WI38 (cell line): ENCODE measurements at regions not wholly inside any gene's neighbourhood (a gene's known extent, or its start where the extent isn't known, plus 50 kb on each side); places are given as distances from the start of the nearest gene placed in this dataset.

Experiments
- H3K4me3 ChIP-seq: 2 replicates; pipeline ENCODE4 v1.5.1; 2011; ENCODE audit warnings: low read depth, mild to moderate bottlenecking, control low read depth, low read length
- CTCF ChIP-seq: IDR thresholded peaks from 2 replicates; pipeline ENCODE4 v1.5.1; 2012; ENCODE audit warnings: low read depth, mild to moderate bottlenecking, control low read depth, low read length

GRCh38 chr1:221915764-221916163 lies 173.9 kb upstream of the DUSP10 start:
- TF ChIP-seq CTCF = no peak
- no peak overlapping the region for H3K4me3 ChIP-seq

DNA sequence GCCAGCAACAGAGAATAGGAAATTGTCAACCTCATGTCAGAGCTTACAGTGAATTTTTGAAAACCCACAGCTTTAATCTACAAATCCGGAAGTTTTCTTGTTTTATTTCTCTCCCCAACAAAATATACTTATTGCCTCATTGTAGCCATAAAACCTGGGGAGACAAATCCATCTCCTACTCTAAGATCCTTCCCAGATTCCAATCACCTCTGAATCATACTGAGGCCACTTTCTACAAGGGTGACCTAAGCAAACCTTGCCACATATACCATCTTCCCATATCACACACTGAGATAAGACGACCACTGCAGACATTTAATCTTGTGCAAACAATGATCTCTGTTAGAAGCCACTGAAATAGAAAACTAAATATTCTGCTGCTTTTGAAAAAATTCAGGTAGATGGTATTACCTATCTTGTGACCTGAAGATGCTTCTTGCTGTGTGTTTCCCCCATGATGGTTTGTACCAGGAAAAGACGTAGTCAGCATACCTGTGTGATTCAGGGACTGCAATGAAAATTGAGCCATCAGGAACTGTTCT lies 171.5 kb upstream of the DUSP10 start:
- TF ChIP-seq CTCF = no peak
- no peak overlapping the region for H3K4me3 ChIP-seq

DNA sequence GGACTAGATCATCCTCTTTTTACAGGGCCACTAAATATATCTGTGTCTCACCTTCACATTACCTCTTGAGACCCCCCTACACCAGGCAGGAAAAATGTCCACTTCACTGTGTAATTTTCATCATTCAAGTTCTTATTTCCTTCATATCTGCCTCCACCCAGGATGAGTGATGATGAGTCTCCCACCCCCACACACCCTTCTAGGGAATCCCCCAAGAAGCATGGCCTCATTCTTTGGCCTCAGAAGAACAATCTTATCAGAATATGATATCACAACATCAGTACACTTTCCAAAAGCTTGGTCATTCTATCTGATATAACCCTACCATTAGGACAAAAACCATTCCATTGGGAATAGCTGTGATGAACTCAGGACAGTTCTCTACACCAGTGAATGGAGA lies 170.3 kb upstream of the DUSP10 start:
- no peak overlapping the region for H3K4me3 ChIP-seq
- no peak for TF ChIP-seq CTCF

DNA sequence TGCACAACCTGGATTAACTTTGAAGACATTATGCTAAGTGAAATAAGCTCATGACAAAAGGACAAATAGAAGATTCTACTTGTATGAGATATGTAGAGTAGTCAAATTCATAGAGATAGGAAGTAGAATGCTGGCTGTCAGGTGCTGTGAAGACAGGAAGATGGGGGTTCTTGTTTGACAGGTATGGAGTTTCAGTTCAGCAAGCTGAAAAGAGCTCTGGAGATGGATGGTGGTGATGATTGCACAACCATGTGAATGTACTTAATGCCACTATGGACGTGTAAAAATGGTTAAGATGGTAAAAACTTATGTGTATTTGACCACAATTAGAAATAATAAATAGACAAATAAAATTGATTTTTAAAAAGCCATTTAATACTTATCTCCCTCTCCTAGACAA lies 169.8 kb upstream of the DUSP10 start:
- no peak for TF ChIP-seq CTCF
- H3K4me3 ChIP-seq = no peak overlapping the region

DNA sequence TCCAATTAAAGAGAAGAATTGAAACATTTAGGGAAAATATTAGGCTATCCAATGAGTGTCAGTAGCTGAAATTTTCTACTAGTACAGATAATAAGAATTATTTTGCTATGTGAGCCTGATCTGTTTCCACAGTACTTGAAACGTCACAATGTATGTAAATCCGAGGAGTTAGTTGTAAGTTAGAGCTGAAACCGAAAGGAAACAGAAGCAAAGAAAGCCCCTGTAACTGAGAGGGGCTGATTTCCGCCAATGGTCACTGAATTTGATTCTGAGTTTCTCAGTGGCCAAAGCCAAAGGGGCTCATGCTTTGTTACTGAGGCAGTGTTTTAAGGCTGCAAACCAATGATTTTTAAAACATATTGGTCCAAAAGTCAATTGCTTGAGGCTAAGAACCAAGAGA lies 168.3 kb upstream of the DUSP10 start:
- no peak overlapping the region for H3K4me3 ChIP-seq
- TF ChIP-seq CTCF = no peak

- no peak for TF ChIP-seq CTCF
- H3K4me3 ChIP-seq = no peak overlapping the region
These were observed 166.7 kb upstream of the DUSP10 start for GRCh38 chr1:221908573-221908972.

GRCh38 chr1:221907166-221907932 lies 165.5 kb upstream of the DUSP10 start:
- no peak for TF ChIP-seq CTCF
- H3K4me3 ChIP-seq = no peak overlapping the region
